MM.1S (cell line): ENCODE measurements at regions not wholly inside any gene's neighbourhood (a gene's known extent, or its start where the extent isn't known, plus 50 kb on each side); places are given as distances from the start of the nearest gene placed in this dataset.

Source experiments
- DNase-seq: peaks from one replicate; pipeline ENCODE4 v3.0.0-alpha.2; 2015
- H2AFZ ChIP-seq: fragments of 300-600 bp; sonication (generic); 2 replicates; pipeline ENCODE4 v1.6.0; 2016; ENCODE audit warnings: antibody characterized with exemption, low read length
- H3F3A ChIP-seq: fragments of 300-600 bp; sonication (generic); 2 replicates; pipeline ENCODE4 v1.6.1; 2016; ENCODE audit warnings: mild to moderate bottlenecking, antibody characterized with exemption, low read length, moderate library complexity, mixed read lengths; ENCODE audit not compliant: insufficient read depth
- H3K27ac ChIP-seq: fragments of 300-600 bp; sonication (generic); 2 replicates; pipeline ENCODE4 v1.5.1; 2016; ENCODE audit warnings: mild to moderate bottlenecking, low read length
- H3K27me3 ChIP-seq: fragments of 300-600 bp; sonication (generic); replicated peaks from 2 replicates; pipeline ENCODE4 v1.6.0; 2016; ENCODE audit warnings: low read length; ENCODE audit not compliant: insufficient read depth
- H3K36me3 ChIP-seq: fragments of 300-600 bp; sonication (generic); replicated peaks from 2 replicates; pipeline ENCODE4 v1.6.1; 2016; ENCODE audit warnings: mild to moderate bottlenecking, low read length, mixed read lengths; ENCODE audit not compliant: insufficient read depth
- H3K4me1 ChIP-seq: fragments of 300-600 bp; sonication (generic); 2 replicates; pipeline ENCODE4 v1.6.1; 2016; ENCODE audit warnings: low read length, mixed read lengths
- H3K4me2 ChIP-seq: fragments of 300-600 bp; sonication (generic); 2 replicates; pipeline ENCODE4 v1.6.0; 2016; ENCODE audit warnings: low read depth, low read length
- H3K4me3 ChIP-seq: fragments of 300-600 bp; sonication (generic); 2 replicates; pipeline ENCODE4 v1.5.1; 2016; ENCODE audit warnings: low read length, mixed read lengths
- H3K79me2 ChIP-seq: fragments of 300-600 bp; sonication (generic); 2 replicates; pipeline ENCODE4 v1.6.1; 2016; ENCODE audit warnings: mixed run types, low read length, mixed read lengths
- H3K9ac ChIP-seq: fragments of 300-600 bp; sonication (generic); 2 replicates; pipeline ENCODE4 v1.6.1; 2016; ENCODE audit warnings: low read length, mixed read lengths
- H3K9me2 ChIP-seq: fragments of 300-600 bp; sonication (generic); replicated peaks from 2 replicates; pipeline ENCODE4 v1.6.1; 2016; ENCODE audit warnings: mild to moderate bottlenecking, low read length, mixed read lengths; ENCODE audit not compliant: insufficient read depth
- H3K9me3 ChIP-seq: fragments of 300-600 bp; sonication (generic); replicated peaks from 2 replicates; pipeline ENCODE4 v1.6.1; 2016; ENCODE audit warnings: mild to moderate bottlenecking, low read length, mixed read lengths; ENCODE audit not compliant: insufficient read depth
- H4K20me1 ChIP-seq: fragments of 300-600 bp; sonication (generic); 2 replicates; pipeline ENCODE4 v1.6.1; 2016; ENCODE audit warnings: mild to moderate bottlenecking, low read length, moderate library complexity, mixed read lengths; ENCODE audit not compliant: insufficient read depth
- CTCF ChIP-seq: fragments of 300-600 bp; sonication (generic); IDR thresholded peaks from 2 replicates; pipeline ENCODE4 v1.5.1; 2016; ENCODE audit warnings: antibody characterized with exemption, low read length, mixed read lengths
- EZH2 ChIP-seq: fragments of 300-600 bp; sonication (generic); optimal IDR thresholded peaks from 2 replicates; pipeline ENCODE3; 2017; ENCODE audit warnings: low read depth, mild to moderate bottlenecking, antibody characterized with exemption, low read length, mixed read lengths
- EZH2phosphoT487 ChIP-seq: fragments of 300-600 bp; sonication (generic); IDR thresholded peaks from 2 replicates; pipeline ENCODE4 v1.6.1; 2018; ENCODE audit warnings: antibody characterized with exemption, low read length

- Histone ChIP-seq H3K27ac (no peak overlapping the region), H3K9me2 (no peaks in the 10 kb centered on the region), H3F3A (no peaks in the 10 kb centered on the region), H4K20me1 (no peaks in the 10 kb centered on the region), H3K9ac (no peak overlapping the region), H2AFZ (no peak overlapping the region), H3K4me1 (no peaks in the 10 kb centered on the region), H3K4me3 (no peak overlapping the region), H3K9me3 (no peaks in the 10 kb centered on the region), H3K4me2 (no peak overlapping the region), H3K27me3 (no peaks in the 10 kb centered on the region), H3K79me2 (no peaks in the 10 kb centered on the region), H3K36me3 (no peaks in the 10 kb centered on the region)
- DNase-seq, result no peak
- TF ChIP-seq EZH2phosphoT487 (no peak), CTCF (no peak), EZH2 (no peak)
Measured at GRCh38 chr15:61534986-61535385, 305.9 kb upstream of the RORA start.

GRCh38 chr15:61530769-61531168 lies 301.7 kb upstream of the RORA start:
- H4K20me1 ChIP-seq, result no peaks in the 10 kb centered on the region
- no peaks in the 10 kb centered on the region for H3K9me3 ChIP-seq
- no peak overlapping the region for H2AFZ ChIP-seq
- no peak overlapping the region for H3K4me2 ChIP-seq
- H3K36me3 ChIP-seq, result no peaks in the 10 kb centered on the region
- H3K9me2 ChIP-seq, result no peaks in the 10 kb centered on the region
- no peaks in the 10 kb centered on the region for H3K27me3 ChIP-seq
- TF ChIP-seq EZH2phosphoT487, result no peak
- TF ChIP-seq EZH2, result no peak
- TF ChIP-seq CTCF, result no peak
- peaks cover 8% of the 10 kb centered on the region; the same call in 1 of the 2 replicates for H3F3A ChIP-seq
- DNase-seq, result no peak
- H3K79me2 ChIP-seq, result no peaks in the 10 kb centered on the region
- H3K9ac ChIP-seq, result no peak overlapping the region
- H3K27ac ChIP-seq, result no peak overlapping the region
- H3K4me1 ChIP-seq, result peaks cover 16% of the 10 kb centered on the region
- H3K4me3 ChIP-seq, result no peak overlapping the region

GRCh38 chr15:61528581-61528910 lies 299.4 kb upstream of the RORA start:
- no peaks in the 10 kb centered on the region for H4K20me1 ChIP-seq
- H2AFZ ChIP-seq, result peak overlapping the region; percentile 56
- peak overlapping the region; percentile 26; the same call in 1 of the 2 replicates for H3K27ac ChIP-seq
- TF ChIP-seq EZH2, result no peak
- TF ChIP-seq EZH2phosphoT487, result no peak
- no peak for TF ChIP-seq CTCF
- no peaks in the 10 kb centered on the region for H3K79me2 ChIP-seq
- H3K4me2 ChIP-seq, result peak overlapping the region; percentile 79
- no peaks in the 10 kb centered on the region for H3K9me2 ChIP-seq
- no peak for DNase-seq
- H3K4me1 ChIP-seq, result peaks cover 20% of the 10 kb centered on the region
- no peaks in the 10 kb centered on the region for H3K36me3 ChIP-seq
- H3K4me3 ChIP-seq, result peak overlapping the region; percentile 35
- H3F3A ChIP-seq, result peaks cover 8% of the 10 kb centered on the region; the same call in 1 of the 2 replicates
- H3K9me3 ChIP-seq, result no peaks in the 10 kb centered on the region
- no peak overlapping the region for H3K9ac ChIP-seq
- H3K27me3 ChIP-seq, result no peaks in the 10 kb centered on the region
